ENCODE measurements at regions not wholly inside any gene's neighbourhood (a gene's known extent, or its start where the extent isn't known, plus 50 kb on each side); places are given as distances from the start of the nearest gene placed in this dataset.
"Not testable (repeated sequence)": the region's sequence is repeated elsewhere in the genome, so short reads cannot be mapped to it uniquely, and the experiment has no call there.

DNA sequence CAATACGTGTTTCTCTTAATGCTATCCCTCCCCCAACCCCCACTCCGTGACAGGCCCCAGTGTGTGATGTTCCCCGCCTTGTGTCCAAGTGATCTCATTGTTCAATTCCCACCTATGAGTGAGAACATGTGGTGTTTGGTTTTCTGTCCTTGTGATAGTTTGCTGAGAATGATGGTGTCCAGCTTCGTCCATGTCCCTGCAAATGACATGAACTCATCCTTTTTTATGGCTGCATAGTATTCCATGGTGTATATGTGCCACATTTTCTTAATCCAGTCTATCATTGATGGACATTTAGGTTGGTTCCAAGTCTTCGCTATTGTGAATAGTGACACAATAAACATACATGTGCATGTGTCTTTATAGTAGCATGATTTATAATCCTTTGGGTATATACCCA lies 52.5 kb downstream of the KIAA0408 start:
- DNase-seq (ENCODE audit: low spot score); ATAC-seq; intact Hi-C loops (cut with DNase I): not testable (repeated sequence)

DNA sequence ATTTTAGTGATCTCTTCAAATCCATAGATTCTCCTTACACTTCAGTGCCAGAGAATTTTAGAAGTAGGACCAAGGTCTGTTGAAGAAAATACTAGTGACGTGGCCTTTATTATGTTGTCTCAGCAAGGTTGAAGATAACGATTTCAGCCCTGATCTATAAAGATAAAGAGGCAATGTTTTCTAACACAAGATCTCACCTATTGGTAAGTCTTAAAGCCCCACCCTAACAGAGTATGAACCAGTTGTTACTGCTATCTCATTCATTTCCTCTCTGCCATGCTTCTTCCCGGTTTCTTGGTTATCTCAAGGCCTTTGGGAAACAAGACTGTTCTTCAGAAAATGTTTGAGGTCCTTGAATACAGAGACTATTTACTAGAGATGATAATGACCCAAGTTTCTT lies 53.1 kb downstream of the KIAA0408 start:
- ATAC-seq (no peak), DNase-seq (ENCODE audit: low spot score) (no peak)
- intact Hi-C loops (cut with DNase I), result no loop called here

DNA sequence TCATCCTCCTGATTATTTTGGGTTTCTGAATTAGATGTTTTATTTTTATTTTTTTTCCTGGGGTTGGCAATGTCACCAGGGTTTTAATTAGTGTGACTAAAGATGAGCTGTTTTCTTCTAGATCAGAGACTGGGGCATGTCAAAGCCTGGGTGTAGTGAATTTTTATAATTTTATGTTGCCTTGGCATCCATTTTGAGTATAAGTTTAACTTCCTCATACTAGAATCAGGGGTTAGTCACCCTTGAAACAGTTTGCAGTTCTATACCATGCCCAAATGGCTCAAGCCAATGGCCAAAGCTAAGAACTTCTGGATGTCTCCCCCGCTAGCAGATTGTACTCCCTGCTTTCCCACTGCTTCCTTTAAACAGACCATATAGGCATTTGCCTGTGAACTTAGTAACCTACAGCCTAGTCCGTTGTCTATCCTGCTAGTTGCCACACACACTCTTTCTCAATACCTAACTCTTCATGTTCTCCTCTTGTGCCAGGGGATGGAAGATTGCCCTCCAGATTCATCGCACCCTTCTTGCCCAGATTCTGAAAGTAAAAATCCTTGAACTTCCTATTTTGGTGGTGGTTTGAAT lies 54.5 kb downstream of the KIAA0408 start:
- DNase-seq (ENCODE audit: low spot score), result no peak
- intact Hi-C loops (cut with DNase I), result no loop called here
- ATAC-seq, result peak; percentile 39

DNA sequence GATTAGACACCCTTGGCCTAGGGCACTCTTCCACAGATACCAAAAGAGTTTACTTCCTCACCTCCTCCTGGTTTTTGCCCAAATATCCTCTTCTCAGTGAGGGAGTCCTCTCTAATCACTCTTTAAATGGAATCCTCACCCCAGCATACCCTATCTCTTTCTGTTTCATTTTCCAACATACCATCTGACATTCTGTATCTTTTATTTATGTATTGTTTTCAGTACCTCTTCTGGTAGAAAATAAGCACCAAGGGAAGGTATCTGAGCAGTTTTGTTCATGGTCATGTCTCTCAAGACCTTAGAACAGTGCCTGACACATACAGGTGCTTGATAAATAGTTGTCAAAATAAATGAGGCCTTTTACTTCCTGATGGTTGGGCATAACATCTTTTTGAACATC lies 55.1 kb downstream of the KIAA0408 start:
- DNase-seq (ENCODE audit: low spot score), result no peak
- ATAC-seq, result no peak
- intact Hi-C loops (cut with DNase I), result no loop called here

DNA sequence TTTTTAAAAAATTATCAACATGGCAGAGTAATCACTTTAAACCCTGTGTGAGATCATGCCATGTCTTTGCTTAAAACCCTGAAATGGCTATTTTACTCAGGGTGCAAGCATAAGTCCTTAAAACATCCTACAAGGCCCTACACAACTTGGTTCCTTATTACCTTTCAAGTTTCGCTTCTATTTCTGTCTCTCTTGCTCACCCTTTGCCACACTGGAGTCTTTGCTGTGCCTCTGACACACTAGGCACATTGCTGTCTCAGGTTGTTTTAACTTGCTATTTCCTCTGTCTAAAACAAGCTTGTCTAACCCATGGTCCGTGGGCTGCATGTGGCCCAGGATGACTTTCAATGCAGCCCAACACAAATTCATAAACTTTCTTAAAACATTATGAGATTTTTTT lies 55.6 kb downstream of the KIAA0408 start:
- ATAC-seq (no peak), DNase-seq (ENCODE audit: low spot score) (no peak)
- intact Hi-C loops (cut with DNase I), result no loop called here

DNA sequence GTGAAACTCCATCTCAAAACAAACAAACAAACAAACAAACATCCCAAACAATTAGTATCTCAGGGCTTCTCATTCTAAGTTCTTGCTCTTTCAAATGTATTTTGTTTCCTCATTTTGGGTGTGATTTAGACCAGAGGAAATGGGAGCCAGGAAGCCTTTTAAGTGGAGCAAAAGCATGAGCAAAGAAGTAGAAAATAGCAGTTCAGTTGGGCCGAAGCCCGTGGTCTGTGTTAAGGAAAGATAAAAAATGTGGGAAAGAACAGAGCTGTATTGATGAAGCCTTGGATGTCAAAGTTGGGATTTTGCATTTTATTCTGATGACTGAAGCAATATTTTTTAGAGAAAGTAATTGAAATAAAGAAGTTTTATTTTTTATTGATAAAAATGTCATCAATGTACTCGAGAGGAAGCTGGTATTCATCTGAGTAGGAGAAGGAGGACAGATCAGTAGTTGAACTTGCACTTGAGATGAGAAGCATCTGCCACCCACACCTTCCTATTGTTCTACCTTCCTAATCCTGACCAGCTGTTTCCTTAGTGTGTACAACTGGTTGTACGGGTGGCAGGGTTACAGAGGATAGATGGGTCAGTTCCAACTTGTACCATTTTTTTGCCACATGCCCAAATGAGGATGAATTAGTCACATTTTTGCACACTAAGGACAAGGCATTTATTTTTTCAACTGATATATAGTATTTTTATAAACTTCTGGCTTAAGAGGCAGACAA lies 56.1 kb downstream of the KIAA0408 start:
- intact Hi-C loops (cut with DNase I), result no loop called here

DNA sequence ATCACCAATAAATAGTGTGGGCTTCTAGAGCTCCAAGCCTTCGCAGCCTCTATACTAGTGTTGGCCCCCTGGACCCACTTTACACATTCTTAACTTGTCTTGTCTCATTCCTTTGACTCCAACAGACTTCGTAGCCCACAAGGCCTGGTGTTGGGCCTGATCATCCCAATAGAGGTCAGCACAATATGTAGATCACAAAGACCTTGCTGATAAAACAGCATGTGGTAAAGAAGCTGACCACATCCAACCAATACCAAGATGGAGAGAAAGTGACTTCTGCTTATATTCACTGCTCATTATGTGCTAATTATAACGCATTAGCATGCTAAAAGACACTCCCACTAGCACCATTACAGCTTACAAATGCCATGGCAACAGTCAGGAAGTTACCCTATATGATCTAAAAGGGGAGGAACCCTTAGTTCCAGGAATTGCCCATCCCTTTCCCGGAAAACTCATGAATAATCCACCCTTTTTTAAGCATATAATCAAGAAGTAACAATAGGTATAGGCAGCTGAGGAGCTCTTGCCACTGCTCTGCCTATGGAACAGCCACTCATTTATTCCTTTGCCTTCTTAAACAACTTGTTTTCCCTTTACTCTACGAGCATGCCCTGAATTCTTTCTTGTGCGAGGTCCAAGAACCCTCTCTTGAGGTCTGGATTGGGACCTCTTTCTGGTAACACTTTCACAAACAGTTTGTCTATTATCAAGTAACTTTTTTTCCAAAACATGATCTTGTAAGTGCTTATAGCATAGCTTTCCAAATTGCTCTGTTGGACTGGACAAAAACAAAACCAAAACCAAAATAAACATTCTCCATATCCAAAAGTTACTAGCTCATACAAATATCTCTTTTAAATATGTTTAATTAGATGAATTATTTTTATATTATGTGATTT lies 54.6 kb upstream of the ECHDC1 start:
- intact Hi-C loops (cut with DNase I), result no loop called here
- ATAC-seq (peak; percentile 30), DNase-seq (ENCODE audit: low spot score) (no peak)

More for the DNA sequence above, 56.1 kb downstream of the KIAA0408 start:
- DNase-seq (ENCODE audit: low spot score), result no peak
- no peak for ATAC-seq

DNA sequence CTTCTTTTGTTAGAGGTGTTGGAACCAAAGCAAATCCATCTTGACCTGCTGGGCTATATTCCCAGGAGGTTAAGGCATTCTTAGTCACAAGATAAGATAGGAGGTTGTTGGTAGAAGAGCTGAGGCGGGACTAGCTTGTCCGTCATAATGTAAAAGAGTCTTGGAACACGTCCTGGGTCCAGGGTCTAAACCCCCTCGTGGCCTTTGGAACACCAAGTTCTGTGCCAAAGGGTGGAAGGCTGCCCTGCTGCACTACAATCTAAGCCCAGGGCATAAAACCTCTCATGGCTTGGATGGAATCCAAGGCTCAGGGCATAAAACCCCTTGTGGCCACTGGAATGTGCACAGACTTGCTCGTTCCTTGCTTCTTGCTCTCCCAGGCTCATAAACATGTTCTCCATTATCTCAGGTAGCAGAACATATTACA lies 53.8 kb upstream of the ECHDC1 start:
- ATAC-seq; intact Hi-C loops (cut with DNase I); DNase-seq (ENCODE audit: low spot score): not testable (repeated sequence)

All from sciatic nerve (tissue), 2 donors.